LNCaP clone FGC (cell line): ENCODE measurements at regions not wholly inside any gene's neighbourhood (a gene's known extent, or its start where the extent isn't known, plus 50 kb on each side); places are given as distances from the start of the nearest gene placed in this dataset.

Experiments
- DNase-seq: peaks from one replicate; pipeline ENCODE4 v3.0.0-alpha.2; 2011; ENCODE audit warnings: low read depth
- H3K4me3 ChIP-seq: 2 replicates; pipeline ENCODE4 v1.5.1; 2011; ENCODE audit warnings: mild to moderate bottlenecking, low read depth, low read length, control low read depth
- CTCF ChIP-seq: IDR thresholded peaks from 2 replicates; pipeline ENCODE4 v1.5.1; 2012; ENCODE audit warnings: mild to moderate bottlenecking; ENCODE audit not compliant: control insufficient read depth, insufficient read depth; ENCODE audit errors: extremely low read depth

GRCh38 chr4:16302648-16303047 lies 76.4 kb upstream of the TAPT1 start:
- no peak overlapping the region for H3K4me3 ChIP-seq
- DNase-seq = no peak
- no peak for TF ChIP-seq CTCF

- TF ChIP-seq CTCF = no peak
- no peak for DNase-seq
- no peak overlapping the region for H3K4me3 ChIP-seq
Measured at GRCh38 chr4:16297003-16297402, 70.7 kb upstream of the TAPT1 start.

GRCh38 chr4:16294455-16294854 lies 68.2 kb upstream of the TAPT1 start:
- H3K4me3 ChIP-seq = no peak overlapping the region
- DNase-seq = no peak
- no peak for TF ChIP-seq CTCF

- H3K4me3 ChIP-seq = no peak overlapping the region
- no peak for TF ChIP-seq CTCF
- DNase-seq = no peak
Measured at GRCh38 chr4:16293210-16293838, 67.1 kb upstream of the TAPT1 start.

GRCh38 chr4:16292585-16292984 lies 66.3 kb upstream of the TAPT1 start:
- no peak overlapping the region for H3K4me3 ChIP-seq
- DNase-seq = no peak
- no peak for TF ChIP-seq CTCF

- no peak overlapping the region for H3K4me3 ChIP-seq
- TF ChIP-seq CTCF = no peak
- DNase-seq = no peak
Measured at GRCh38 chr4:16290681-16291420, 64.6 kb upstream of the TAPT1 start.
